SU-DHL-6 (cell line): ENCODE measurements at regions not wholly inside any gene's neighbourhood (a gene's known extent, or its start where the extent isn't known, plus 50 kb on each side); places are given as distances from the start of the nearest gene placed in this dataset.
"Not testable (repeated sequence)": the region's sequence is repeated elsewhere in the genome, so short reads cannot be mapped to it uniquely, and the experiment has no call there.

Experiments
- H2AFZ ChIP-seq: fragments of 200-600 bp; sonication (generic); 2 replicates; pipeline ENCODE4 v1.6.1; 2014; ENCODE audit warnings: low read depth, mild to moderate bottlenecking, moderate library complexity, mixed read lengths, antibody characterized with exemption, low read length; ENCODE audit not compliant: severe bottlenecking
- H3F3A ChIP-seq: fragments of 200-600 bp; shearing (Covaris generic); 2 replicates; pipeline ENCODE4 v1.6.0; 2016; ENCODE audit warnings: antibody characterized with exemption, mild to moderate bottlenecking; ENCODE audit not compliant: insufficient read depth
- H3K27ac ChIP-seq: fragments of 200-600 bp; sonication (generic); 2 replicates; pipeline ENCODE4 v1.5.1; 2016; ENCODE audit warnings: low read depth, mild to moderate bottlenecking, low read length, moderate library complexity, mixed read lengths
- H3K27me3 ChIP-seq: fragments of 200-600 bp; sonication (generic), shearing (Covaris generic); 2 replicates; pipeline ENCODE4 v1.6.0; 2014; ENCODE audit warnings: mild to moderate bottlenecking, low read length
- H3K36me3 ChIP-seq: fragments of 200-600 bp; sonication (generic); 2 replicates; pipeline ENCODE4 v1.6.1; 2014; ENCODE audit warnings: mild to moderate bottlenecking, low read length, mixed read lengths
- H3K4me2 ChIP-seq: fragments of 300-600, 200-600 bp; shearing (Covaris generic), sonication (generic); 2 replicates; pipeline ENCODE4 v1.6.0; 2014; ENCODE audit warnings: low read length, low read depth, mild to moderate bottlenecking; ENCODE audit not compliant: poor library complexity, severe bottlenecking
- H3K4me3 ChIP-seq: fragments of 200-600 bp; sonication (generic); 2 replicates; pipeline ENCODE4 v1.5.1; 2014; ENCODE audit warnings: antibody characterized with exemption, low read length, mild to moderate bottlenecking, mixed read lengths; ENCODE audit not compliant: insufficient read depth, poor library complexity, severe bottlenecking
- H3K79me2 ChIP-seq: fragments of 200-600 bp; sonication (generic); 2 replicates; pipeline ENCODE4 v1.6.1; 2014; ENCODE audit warnings: mild to moderate bottlenecking, low read length, moderate library complexity; ENCODE audit not compliant: insufficient read depth
- H3K9ac ChIP-seq: fragments of 200-600 bp; sonication (generic); 2 replicates; pipeline ENCODE4 v1.7.0; 2014; ENCODE audit warnings: mild to moderate bottlenecking, low read length
- H3K9me2 ChIP-seq: fragments of 200-600 bp; sonication (generic); replicated peaks from 2 replicates; pipeline ENCODE4 v1.6.1; 2014; ENCODE audit warnings: low read length; ENCODE audit not compliant: insufficient read depth
- H3K9me3 ChIP-seq: fragments of 200-600 bp; sonication (generic); 2 replicates; pipeline ENCODE4 v1.6.1; 2014; ENCODE audit warnings: low read length, mixed read lengths; ENCODE audit not compliant: insufficient read depth
- H4K20me1 ChIP-seq: fragments of 200-600 bp; sonication (generic); 2 replicates; pipeline ENCODE4 v1.6.1; 2014; ENCODE audit warnings: low read depth, mild to moderate bottlenecking, antibody characterized with exemption, low read length, moderate library complexity, mixed read lengths
- EZH2phosphoT487 ChIP-seq: fragments of 200-600 bp; sonication (generic), shearing (Covaris generic); conservative IDR thresholded peaks from 2 replicates; pipeline ENCODE4 v1.6.1; 2018; ENCODE audit warnings: mild to moderate bottlenecking, antibody characterized with exemption, low read length, moderate library complexity, mixed read lengths
- TF ChIP-seq, protein P1 (sequence below): fragments of 200-600 bp; sonication (generic); IDR thresholded peaks from one replicate; pipeline ENCODE4 v1.5.1; 2017; ENCODE audit warnings: antibody characterized with exemption, mild to moderate bottlenecking, low read length, moderate library complexity; ENCODE audit not compliant: insufficient read depth, poor library complexity, severe bottlenecking

DNA sequence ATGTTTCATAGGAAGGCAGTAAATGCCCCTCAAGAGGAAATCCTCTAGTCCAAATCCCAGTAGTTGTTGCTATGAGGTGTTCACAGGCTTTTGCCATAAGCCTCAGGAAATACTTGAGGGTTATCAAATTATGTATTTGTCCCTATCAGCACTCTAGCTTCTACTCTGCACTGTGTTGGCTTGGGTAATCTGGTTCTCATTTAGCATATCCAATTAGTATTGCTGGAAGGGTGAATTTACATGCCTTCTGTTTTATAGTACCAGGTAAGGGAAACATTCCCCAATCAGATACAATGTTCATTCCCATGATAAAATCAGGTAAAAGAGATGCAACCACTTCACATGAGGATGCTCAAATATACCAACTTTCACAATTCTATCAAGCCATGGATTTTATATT, 211.2 kb downstream of the S1PR1 start:
- Histone ChIP-seq H3K36me3 (no peaks in the 10 kb centered on the region), H3K9me3 (no peaks in the 10 kb centered on the region), H3K9ac (no peak overlapping the region), H3K79me2 (no peaks in the 10 kb centered on the region), H2AFZ (no peak overlapping the region), H3K9me2 (no peaks in the 10 kb centered on the region), H4K20me1 (no peaks in the 10 kb centered on the region), H3K4me3 (no peak overlapping the region), H3F3A (no peaks in the 10 kb centered on the region), H3K4me2 (no peak overlapping the region), H3K27ac (no peak overlapping the region), H3K27me3 (no peaks in the 10 kb centered on the region)
- TF ChIP-seq EZH2phosphoT487: no peak
- TF ChIP-seq, protein P1, sequence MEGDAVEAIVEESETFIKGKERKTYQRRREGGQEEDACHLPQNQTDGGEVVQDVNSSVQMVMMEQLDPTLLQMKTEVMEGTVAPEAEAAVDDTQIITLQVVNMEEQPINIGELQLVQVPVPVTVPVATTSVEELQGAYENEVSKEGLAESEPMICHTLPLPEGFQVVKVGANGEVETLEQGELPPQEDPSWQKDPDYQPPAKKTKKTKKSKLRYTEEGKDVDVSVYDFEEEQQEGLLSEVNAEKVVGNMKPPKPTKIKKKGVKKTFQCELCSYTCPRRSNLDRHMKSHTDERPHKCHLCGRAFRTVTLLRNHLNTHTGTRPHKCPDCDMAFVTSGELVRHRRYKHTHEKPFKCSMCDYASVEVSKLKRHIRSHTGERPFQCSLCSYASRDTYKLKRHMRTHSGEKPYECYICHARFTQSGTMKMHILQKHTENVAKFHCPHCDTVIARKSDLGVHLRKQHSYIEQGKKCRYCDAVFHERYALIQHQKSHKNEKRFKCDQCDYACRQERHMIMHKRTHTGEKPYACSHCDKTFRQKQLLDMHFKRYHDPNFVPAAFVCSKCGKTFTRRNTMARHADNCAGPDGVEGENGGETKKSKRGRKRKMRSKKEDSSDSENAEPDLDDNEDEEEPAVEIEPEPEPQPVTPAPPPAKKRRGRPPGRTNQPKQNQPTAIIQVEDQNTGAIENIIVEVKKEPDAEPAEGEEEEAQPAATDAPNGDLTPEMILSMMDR: no peak

DNA sequence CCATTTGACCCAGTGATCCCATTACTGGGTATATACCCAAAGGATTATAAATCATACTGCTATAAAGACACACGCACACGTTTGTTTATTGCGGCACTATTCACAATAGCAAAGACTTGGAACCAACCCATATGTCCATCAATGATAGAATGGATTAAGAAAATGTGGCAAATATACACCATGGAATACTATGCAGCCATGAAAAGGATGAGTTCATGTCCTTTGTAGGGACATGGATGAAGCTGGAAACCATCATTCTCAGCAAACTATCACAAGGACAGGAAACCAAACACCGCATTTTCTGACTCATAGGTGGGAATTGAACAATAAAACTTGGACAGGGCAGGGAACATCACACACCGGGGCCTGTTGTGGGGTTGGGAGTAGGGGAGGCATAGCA, 213.9 kb downstream of the S1PR1 start:
- H2AFZ ChIP-seq: not testable (repeated sequence)

DNA sequence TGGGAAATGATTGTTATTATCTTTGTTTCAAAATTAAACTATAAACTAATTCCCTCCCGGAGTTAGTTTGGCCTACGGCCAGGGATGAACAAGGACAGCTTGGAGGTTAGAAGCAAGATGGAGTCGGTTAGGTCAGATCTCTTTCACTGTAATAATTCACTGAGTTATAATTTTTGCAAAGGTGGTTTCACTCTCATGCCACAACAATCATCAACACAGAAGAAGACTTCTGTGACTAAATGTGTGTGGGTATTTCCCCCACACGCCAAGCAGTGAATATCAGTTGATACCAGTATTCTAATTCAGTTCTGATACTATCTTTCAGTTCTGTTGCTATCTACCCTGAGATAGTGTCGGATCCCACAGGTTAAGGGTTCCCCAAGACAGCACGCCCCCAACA, 215.1 kb downstream of the S1PR1 start:
- Histone ChIP-seq H3F3A (no peaks in the 10 kb centered on the region), H3K27me3 (no peaks in the 10 kb centered on the region), H3K9ac (no peak overlapping the region), H3K79me2 (no peaks in the 10 kb centered on the region), H3K27ac (no peak overlapping the region), H3K36me3 (no peaks in the 10 kb centered on the region), H4K20me1 (no peaks in the 10 kb centered on the region), H3K4me2 (no peak overlapping the region), H3K4me3 (no peak overlapping the region), H2AFZ (no peak overlapping the region), H3K9me3 (no peaks in the 10 kb centered on the region), H3K9me2 (no peaks in the 10 kb centered on the region)
- TF ChIP-seq EZH2phosphoT487: no peak
- TF ChIP-seq, protein P1: no peak

More for the DNA sequence above, 213.9 kb downstream of the S1PR1 start:
- not testable (repeated sequence) for H3K79me2 ChIP-seq, H3K4me2 ChIP-seq, H3K36me3 ChIP-seq, H3F3A ChIP-seq, H3K27ac ChIP-seq, H4K20me1 ChIP-seq, H3K9me2 ChIP-seq, H3K4me3 ChIP-seq, H3K9ac ChIP-seq, H3K27me3 ChIP-seq, H3K9me3 ChIP-seq

DNA sequence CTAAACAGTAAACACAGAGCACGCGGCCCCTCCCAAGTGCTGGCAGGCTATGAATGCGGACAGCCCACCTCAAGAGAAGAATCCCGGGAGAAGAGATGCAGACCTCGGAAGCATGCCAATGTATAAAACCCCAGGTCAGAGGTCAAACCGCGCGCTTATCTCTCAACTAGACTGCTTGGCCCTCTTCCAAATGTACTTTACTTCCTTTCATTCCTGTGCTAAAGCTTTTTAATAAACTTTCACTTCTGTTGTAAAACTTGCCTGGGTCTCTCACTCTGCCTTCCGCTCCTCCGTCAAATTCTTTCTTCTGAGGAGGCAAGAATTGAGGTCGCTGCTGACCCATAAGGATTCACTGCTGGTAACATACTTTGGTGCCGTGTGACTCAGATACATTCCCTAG, 216.0 kb downstream of the S1PR1 start:
- no peaks in the 10 kb centered on the region for H3K9me3 ChIP-seq
- no peaks in the 10 kb centered on the region for H3K9me2 ChIP-seq
- H4K20me1 ChIP-seq: no peaks in the 10 kb centered on the region
- no peak overlapping the region for H3K9ac ChIP-seq
- H3K27ac ChIP-seq: no peak overlapping the region
- no peaks in the 10 kb centered on the region for H3K27me3 ChIP-seq
- H3F3A ChIP-seq: no peaks in the 10 kb centered on the region
- H3K36me3 ChIP-seq: no peaks in the 10 kb centered on the region
- H2AFZ ChIP-seq: no peak overlapping the region
- TF ChIP-seq, protein P1: no peak
- no peak for TF ChIP-seq EZH2phosphoT487
- no peak overlapping the region for H3K4me3 ChIP-seq
- no peaks in the 10 kb centered on the region for H3K79me2 ChIP-seq
- H3K4me2 ChIP-seq: no peak overlapping the region
